ENCODE measurements at regions not wholly inside any gene's neighbourhood (a gene's known extent, or its start where the extent isn't known, plus 50 kb on each side); places are given as distances from the start of the nearest gene placed in this dataset.

GRCh38 chr17:6278376-6278775, 156.5 kb downstream of the AIPL1 start:
- no peak for ATAC-seq
- no peak for TF ChIP-seq OSR1 (CRISPR knock-in tag; IDR thresholded peaks at IDR 0.05)
- no peak for TF ChIP-seq ZNF8 (CRISPR knock-in tag; IDR thresholded peaks at IDR 0.05)
- no peak for TF ChIP-seq ZC3H10 (CRISPR knock-in tag; IDR thresholded peaks at IDR 0.05)
- no peak for TF ChIP-seq ARNTL (CRISPR knock-in tag; IDR thresholded peaks at IDR 0.05; ENCODE audit: borderline replicate concordance, low read depth)
- TF ChIP-seq TOX (CRISPR knock-in tag; IDR thresholded peaks at IDR 0.05; ENCODE audit: borderline replicate concordance), result no peak
- TF ChIP-seq SNAI2 (CRISPR knock-in tag; IDR thresholded peaks at IDR 0.05), result no peak
- TF ChIP-seq ZFP3 (CRISPR knock-in tag; IDR thresholded peaks at IDR 0.05), result no peak
- no peak for TF ChIP-seq PPARA (CRISPR knock-in tag; IDR thresholded peaks at IDR 0.05; ENCODE audit: borderline replicate concordance)

GRCh38 chr17:6276711-6277110, 158.2 kb downstream of the AIPL1 start:
- no peak for ATAC-seq
- TF ChIP-seq POU6F1 (CRISPR knock-in tag; IDR thresholded peaks at IDR 0.05; ENCODE audit: borderline replicate concordance, low read depth) (no peak), PPARA (CRISPR knock-in tag; IDR thresholded peaks at IDR 0.05; ENCODE audit: borderline replicate concordance) (no peak)

- TF ChIP-seq PPARA (CRISPR knock-in tag; IDR thresholded peaks at IDR 0.05; ENCODE audit: borderline replicate concordance), result no peak
- TF ChIP-seq SNAI2 (CRISPR knock-in tag; IDR thresholded peaks at IDR 0.05), result no peak
- TF ChIP-seq POU6F1 (CRISPR knock-in tag; IDR thresholded peaks at IDR 0.05; ENCODE audit: borderline replicate concordance, low read depth), result no peak
- TF ChIP-seq GLIS3 (CRISPR knock-in tag; IDR thresholded peaks at IDR 0.05), result no peak
- TF ChIP-seq ZC3H10 (CRISPR knock-in tag; IDR thresholded peaks at IDR 0.05), result no peak
- no peak for TF ChIP-seq ZFP3 (CRISPR knock-in tag; IDR thresholded peaks at IDR 0.05)
- ATAC-seq, result no peak
These were observed 160.6 kb downstream of the AIPL1 start for GRCh38 chr17:6274310-6274709.

- ATAC-seq, result 0 out of 3 replicates have a peak, but pooled peaks have one; percentile 47
- TF ChIP-seq ZFP30 (CRISPR knock-in tag; IDR thresholded peaks at IDR 0.05) (no peak), CSDC2 (CRISPR knock-in tag; IDR thresholded peaks at IDR 0.05) (no peak), SNAI2 (CRISPR knock-in tag; IDR thresholded peaks at IDR 0.05) (no peak), PPARA (CRISPR knock-in tag; IDR thresholded peaks at IDR 0.05; ENCODE audit: borderline replicate concordance) (no peak), ARNTL (CRISPR knock-in tag; IDR thresholded peaks at IDR 0.05; ENCODE audit: borderline replicate concordance, low read depth) (no peak), PATZ1 (CRISPR knock-in tag; IDR thresholded peaks at IDR 0.05; ENCODE audit: borderline replicate concordance) (no peak), ZNF70 (CRISPR knock-in tag; IDR thresholded peaks at IDR 0.05) (no peak), TSHZ2 (CRISPR knock-in tag; IDR thresholded peaks at IDR 0.05) (no peak), RARB (CRISPR knock-in tag; IDR thresholded peaks at IDR 0.05) (no peak)
These were observed 165.4 kb downstream of the AIPL1 start for GRCh38 chr17:6269478-6269877.

GRCh38 chr17:6261466-6261865, 173.5 kb downstream of the AIPL1 start:
- ATAC-seq, result no peak
- TF ChIP-seq PATZ1 (CRISPR knock-in tag; IDR thresholded peaks at IDR 0.05; ENCODE audit: borderline replicate concordance), result no peak
- no peak for TF ChIP-seq GLIS3 (CRISPR knock-in tag; IDR thresholded peaks at IDR 0.05)
- no peak for TF ChIP-seq PPARA (CRISPR knock-in tag; IDR thresholded peaks at IDR 0.05; ENCODE audit: borderline replicate concordance)
- TF ChIP-seq ZNF70 (CRISPR knock-in tag; IDR thresholded peaks at IDR 0.05), result no peak
- TF ChIP-seq ZNF8 (CRISPR knock-in tag; IDR thresholded peaks at IDR 0.05), result no peak
- TF ChIP-seq ZNF565 (CRISPR knock-in tag; conservative IDR thresholded peaks at IDR 0.05; ENCODE audit: low read depth), result no peak
- TF ChIP-seq ZFP30 (CRISPR knock-in tag; IDR thresholded peaks at IDR 0.05), result no peak
- no peak for TF ChIP-seq TCF4 (CRISPR knock-in tag; IDR thresholded peaks at IDR 0.05; ENCODE audit: borderline replicate concordance)
- no peak for TF ChIP-seq TSHZ2 (CRISPR knock-in tag; IDR thresholded peaks at IDR 0.05)
- TF ChIP-seq RARB (CRISPR knock-in tag; IDR thresholded peaks at IDR 0.05), result no peak
- TF ChIP-seq ISL1 (CRISPR knock-in tag; IDR thresholded peaks at IDR 0.05), result no peak

Data from SK-N-SH treated with all-trans-retinoic acid at 6 μM for 48 hours (cell line).